A673 (cell line): ENCODE measurements at regions not wholly inside any gene's neighbourhood (a gene's known extent, or its start where the extent isn't known, plus 50 kb on each side); places are given as distances from the start of the nearest gene placed in this dataset.
"Not testable (repeated sequence)": the region's sequence is repeated elsewhere in the genome, so short reads cannot be mapped to it uniquely, and the experiment has no call there.

ENCODE experiments used
- BruUV-seq: library from RNA; stranded (reverse); fragments of 400-500 nt; replicated peaks from 2 replicates; lab custom pipeline; 2021; lab: Mats Ljungman, UMichigan
- CTCF ChIA-PET: fragments of 300-600 bp; sonication (Branson Sonifier 250); formaldehyde crosslinking; loops from one replicate; lab custom pipeline; 2022; ENCODE audit warnings: antibody characterized with exemption; lab: Charles Lee
- POLR2A ChIA-PET: fragments of 300-600 bp; sonication (Branson Sonifier 250); formaldehyde crosslinking; loops from one replicate; lab custom pipeline; 2022; ENCODE audit warnings: antibody characterized with exemption; ENCODE audit not compliant: low non-redundant PET; lab: Charles Lee
- DNase-seq: peaks from one replicate; pipeline ENCODE4 v3.0.0-alpha.2; 2015; ENCODE audit warnings: low spot score
- H3K27ac ChIP-seq: fragments of 200-600 bp; sonication (generic); 2 replicates; pipeline ENCODE4 v1.5.1; 2016; ENCODE audit warnings: mixed run types, low read depth, mild to moderate bottlenecking, mixed read lengths, antibody characterized with exemption, low read length; ENCODE audit not compliant: poor library complexity, severe bottlenecking
- H3K27me3 ChIP-seq: fragments of 200-600 bp; sonication (generic); replicated peaks from 2 replicates; pipeline ENCODE4 v1.6.1; 2017; ENCODE audit warnings: mixed run types, low read depth, mild to moderate bottlenecking, mixed read lengths, antibody characterized with exemption, low read length; ENCODE audit not compliant: insufficient read depth, poor library complexity
- H3K36me3 ChIP-seq: fragments of 200-600 bp; sonication (generic); 2 replicates; pipeline ENCODE4 v1.6.1; 2016; ENCODE audit warnings: mixed run types, mild to moderate bottlenecking, mixed read lengths, antibody characterized with exemption, low read length; ENCODE audit not compliant: insufficient read depth, poor library complexity, severe bottlenecking
- H3K4me1 ChIP-seq: fragments of 200-600 bp; sonication (generic); 2 replicates; pipeline ENCODE4 v1.6.1; 2017; ENCODE audit warnings: mixed run types, mild to moderate bottlenecking, mixed read lengths, antibody characterized with exemption, low read length; ENCODE audit not compliant: insufficient read depth, poor library complexity, severe bottlenecking
- H3K4me3 ChIP-seq: fragments of 200-600 bp; sonication (generic); 2 replicates; pipeline ENCODE4 v1.5.1; 2016; ENCODE audit warnings: low read depth, mixed run types, mild to moderate bottlenecking, mixed read lengths, low read length; ENCODE audit not compliant: poor library complexity, severe bottlenecking
- H3K9me3 ChIP-seq: fragments of 200-600 bp; sonication (generic); 2 replicates; pipeline ENCODE4 v1.6.1; 2016; ENCODE audit warnings: mixed run types, low read depth, mild to moderate bottlenecking, mixed read lengths, antibody characterized with exemption, low read length; ENCODE audit not compliant: poor library complexity, severe bottlenecking
- EZH2 ChIP-seq: fragments of 200-600 bp; sonication (generic); IDR thresholded peaks from 2 replicates; pipeline ENCODE4 v1.6.1; 2017; ENCODE audit warnings: borderline replicate concordance, low read depth, mild to moderate bottlenecking, mixed read lengths, antibody characterized with exemption, low read length; ENCODE audit not compliant: poor library complexity, severe bottlenecking
- intact Hi-C: fragments of 100-400 bp; cut with micrococcal nuclease; formaldehyde crosslinking; loops from one replicate; pipeline ENCODE4 v1.10.0; 2022; ENCODE audit not compliant: unreplicated experiment
- TF ChIP-seq, protein P1 (sequence below): fragments of 300-800, 200-600 bp; sonication (generic); conservative IDR thresholded peaks from 2 replicates; pipeline ENCODE4 v1.5.1; 2017; ENCODE audit warnings: low read depth, mild to moderate bottlenecking, antibody characterized with exemption, low read length, moderate library complexity, mixed read lengths

DNA sequence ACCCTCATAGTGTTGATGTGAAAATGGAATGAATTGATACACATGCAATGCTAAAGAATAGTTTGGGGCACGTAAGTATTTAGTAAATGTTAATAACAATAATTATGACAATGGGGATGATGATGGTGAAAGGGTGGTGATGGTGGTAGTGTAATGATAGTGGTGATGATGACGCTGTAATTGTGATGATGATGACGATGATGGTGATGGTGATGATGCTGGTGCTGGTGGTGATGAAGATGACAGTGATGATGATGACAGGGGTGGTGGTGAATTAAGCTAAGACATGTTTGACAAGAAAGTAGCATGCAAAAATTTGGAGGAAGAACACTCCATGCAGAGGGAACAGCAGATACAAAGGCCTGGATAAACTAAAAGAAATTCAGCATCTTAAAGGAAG lies 364.4 kb upstream of the API5 start:
- CTCF ChIA-PET = no interaction called here
- POLR2A ChIA-PET = no interaction called here
- Histone ChIP-seq H3K36me3 (no peaks in the 10 kb centered on the region), H3K4me3 (no peak overlapping the region), H3K4me1 (no peaks in the 10 kb centered on the region), H3K27ac (no peak overlapping the region), H3K27me3 (no peaks in the 10 kb centered on the region), H3K9me3 (no peaks in the 10 kb centered on the region)
- no peak for DNase-seq
- intact Hi-C loops = no loop called here
- BruUV-seq = no TSS peak
- TF ChIP-seq, protein P1, sequence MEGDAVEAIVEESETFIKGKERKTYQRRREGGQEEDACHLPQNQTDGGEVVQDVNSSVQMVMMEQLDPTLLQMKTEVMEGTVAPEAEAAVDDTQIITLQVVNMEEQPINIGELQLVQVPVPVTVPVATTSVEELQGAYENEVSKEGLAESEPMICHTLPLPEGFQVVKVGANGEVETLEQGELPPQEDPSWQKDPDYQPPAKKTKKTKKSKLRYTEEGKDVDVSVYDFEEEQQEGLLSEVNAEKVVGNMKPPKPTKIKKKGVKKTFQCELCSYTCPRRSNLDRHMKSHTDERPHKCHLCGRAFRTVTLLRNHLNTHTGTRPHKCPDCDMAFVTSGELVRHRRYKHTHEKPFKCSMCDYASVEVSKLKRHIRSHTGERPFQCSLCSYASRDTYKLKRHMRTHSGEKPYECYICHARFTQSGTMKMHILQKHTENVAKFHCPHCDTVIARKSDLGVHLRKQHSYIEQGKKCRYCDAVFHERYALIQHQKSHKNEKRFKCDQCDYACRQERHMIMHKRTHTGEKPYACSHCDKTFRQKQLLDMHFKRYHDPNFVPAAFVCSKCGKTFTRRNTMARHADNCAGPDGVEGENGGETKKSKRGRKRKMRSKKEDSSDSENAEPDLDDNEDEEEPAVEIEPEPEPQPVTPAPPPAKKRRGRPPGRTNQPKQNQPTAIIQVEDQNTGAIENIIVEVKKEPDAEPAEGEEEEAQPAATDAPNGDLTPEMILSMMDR = no peak
- no peak for TF ChIP-seq EZH2

DNA sequence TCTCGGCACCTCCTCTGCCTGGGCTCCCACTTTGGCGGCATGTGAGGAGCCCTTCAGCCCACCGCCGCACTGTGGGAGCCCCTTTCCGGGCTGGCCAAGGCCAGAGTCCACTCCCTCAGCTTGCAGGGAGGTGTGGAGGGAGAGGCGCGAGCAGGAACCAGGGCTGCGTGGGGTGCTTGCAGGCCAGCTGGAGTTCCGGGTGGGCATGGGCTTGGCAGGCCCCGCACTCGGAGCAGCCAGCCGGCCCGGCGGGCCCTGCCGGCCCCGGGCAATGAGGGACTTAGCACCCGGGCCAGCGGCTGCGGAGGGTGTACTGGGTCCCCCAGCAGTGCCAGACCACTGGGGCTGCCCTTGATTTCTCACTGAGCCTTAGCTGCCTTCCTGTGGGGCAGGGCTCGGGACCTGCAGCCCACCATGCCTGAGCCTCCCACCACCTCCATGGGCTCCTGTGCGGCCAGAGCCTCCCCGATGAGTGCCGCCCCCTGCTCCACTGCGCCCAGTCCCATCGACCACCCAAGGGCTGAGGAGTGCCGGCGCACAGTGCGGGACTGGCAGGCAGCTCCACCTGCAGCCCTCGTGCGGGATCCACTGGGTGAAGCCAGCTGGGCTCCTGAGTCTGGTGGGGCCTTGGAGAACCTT lies 361.9 kb upstream of the API5 start:
- POLR2A ChIA-PET, H3K36me3 ChIP-seq, DNase-seq, H3K4me1 ChIP-seq, BruUV-seq, H3K27ac ChIP-seq, intact Hi-C loops, H3K9me3 ChIP-seq, H3K27me3 ChIP-seq, H3K4me3 ChIP-seq, CTCF ChIA-PET: not testable (repeated sequence)

DNA sequence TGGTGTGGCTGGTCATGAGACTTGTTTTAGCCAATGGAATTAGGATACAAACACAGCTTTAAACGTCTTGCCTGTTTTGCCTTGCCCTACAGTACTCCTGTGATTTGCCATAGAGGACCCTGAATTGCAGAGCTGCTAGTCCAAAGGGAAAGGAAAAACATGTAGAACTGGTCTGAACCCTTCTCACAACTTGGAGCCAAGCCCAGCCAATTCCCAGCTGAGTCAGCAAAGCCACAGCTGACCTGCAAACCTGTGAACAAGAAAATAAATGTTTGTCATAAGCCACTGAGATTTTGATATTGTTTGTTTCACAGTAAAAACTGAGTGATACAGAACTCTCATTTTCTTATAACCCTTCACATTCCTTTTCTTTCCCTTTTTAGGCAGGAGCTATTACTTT lies 360.5 kb upstream of the API5 start:
- ChIA-PET CTCF (no interaction called here), POLR2A (no interaction called here)
- TF ChIP-seq EZH2 = no peak
- TF ChIP-seq, protein P1 = no peak
- BruUV-seq = no TSS peak
- H3K4me3 ChIP-seq = no peak overlapping the region
- no peaks in the 10 kb centered on the region for H3K36me3 ChIP-seq
- no peak overlapping the region for H3K27ac ChIP-seq
- intact Hi-C loops = no loop called here
- no peaks in the 10 kb centered on the region for H3K4me1 ChIP-seq
- no peaks in the 10 kb centered on the region for H3K9me3 ChIP-seq
- H3K27me3 ChIP-seq = no peaks in the 10 kb centered on the region
- no peak for DNase-seq

DNA sequence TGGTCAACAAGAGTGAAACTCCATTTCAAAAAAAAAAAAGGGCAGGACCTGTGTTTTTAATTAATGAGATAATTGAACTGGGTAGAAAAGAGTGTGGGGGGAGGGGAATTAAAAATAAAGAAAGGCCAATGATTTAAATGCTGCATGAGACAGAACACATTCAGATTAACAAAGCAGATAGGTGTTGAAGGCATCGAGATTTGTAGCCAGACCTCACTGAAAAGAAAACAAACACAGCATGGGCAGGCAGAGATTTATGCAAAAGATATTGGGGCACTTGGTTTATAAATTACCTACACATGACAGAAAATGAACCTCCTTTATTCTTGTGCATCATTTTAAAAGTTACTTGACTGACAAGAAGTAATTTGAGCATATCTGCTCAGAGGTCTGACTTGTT lies 354.0 kb upstream of the API5 start:
- H3K27ac ChIP-seq = no peak overlapping the region
- H3K27me3 ChIP-seq = no peaks in the 10 kb centered on the region
- no peaks in the 10 kb centered on the region for H3K36me3 ChIP-seq
- BruUV-seq = no TSS peak
- H3K4me3 ChIP-seq = no peak overlapping the region
- ChIA-PET POLR2A (no interaction called here), CTCF (no interaction called here)
- no peak for DNase-seq
- H3K9me3 ChIP-seq = no peaks in the 10 kb centered on the region
- intact Hi-C loops = no loop called here
- TF ChIP-seq EZH2 = no peak
- TF ChIP-seq, protein P1 = no peak
- H3K4me1 ChIP-seq = no peaks in the 10 kb centered on the region
